ENCODE measurements at regions not wholly inside any gene's neighbourhood (a gene's known extent, or its start where the extent isn't known, plus 50 kb on each side); places are given as distances from the start of the nearest gene placed in this dataset.

DNA sequence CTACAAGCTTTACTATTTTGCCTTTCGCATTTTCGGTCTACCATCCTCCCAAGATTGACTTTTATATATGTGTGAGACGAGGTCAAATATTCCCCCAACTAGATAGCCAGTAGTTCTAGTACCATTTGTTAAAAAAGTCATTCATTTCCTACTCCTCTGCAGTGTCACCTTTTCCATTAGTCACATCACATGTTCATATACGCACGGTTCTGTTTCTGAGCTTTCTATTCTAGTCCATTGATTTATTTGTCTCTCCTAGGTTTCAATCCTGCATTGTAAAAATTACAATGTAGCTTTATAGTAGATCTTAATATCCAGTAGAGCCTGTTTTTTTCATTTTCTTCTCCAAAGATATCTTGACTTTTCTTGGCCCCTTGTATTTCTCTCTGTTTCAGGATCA lies 528.7 kb upstream of the TRPC7 start:
- no peak for TF ChIP-seq POLR2A (IDR thresholded peaks at IDR 0.05; ENCODE audit: extremely low read depth, insufficient read length)
- TF ChIP-seq, protein P1, sequence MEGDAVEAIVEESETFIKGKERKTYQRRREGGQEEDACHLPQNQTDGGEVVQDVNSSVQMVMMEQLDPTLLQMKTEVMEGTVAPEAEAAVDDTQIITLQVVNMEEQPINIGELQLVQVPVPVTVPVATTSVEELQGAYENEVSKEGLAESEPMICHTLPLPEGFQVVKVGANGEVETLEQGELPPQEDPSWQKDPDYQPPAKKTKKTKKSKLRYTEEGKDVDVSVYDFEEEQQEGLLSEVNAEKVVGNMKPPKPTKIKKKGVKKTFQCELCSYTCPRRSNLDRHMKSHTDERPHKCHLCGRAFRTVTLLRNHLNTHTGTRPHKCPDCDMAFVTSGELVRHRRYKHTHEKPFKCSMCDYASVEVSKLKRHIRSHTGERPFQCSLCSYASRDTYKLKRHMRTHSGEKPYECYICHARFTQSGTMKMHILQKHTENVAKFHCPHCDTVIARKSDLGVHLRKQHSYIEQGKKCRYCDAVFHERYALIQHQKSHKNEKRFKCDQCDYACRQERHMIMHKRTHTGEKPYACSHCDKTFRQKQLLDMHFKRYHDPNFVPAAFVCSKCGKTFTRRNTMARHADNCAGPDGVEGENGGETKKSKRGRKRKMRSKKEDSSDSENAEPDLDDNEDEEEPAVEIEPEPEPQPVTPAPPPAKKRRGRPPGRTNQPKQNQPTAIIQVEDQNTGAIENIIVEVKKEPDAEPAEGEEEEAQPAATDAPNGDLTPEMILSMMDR (IDR thresholded peaks at IDR 0.05; ENCODE audit: low read depth, low read length): no peak
- TF ChIP-seq, protein P2, sequence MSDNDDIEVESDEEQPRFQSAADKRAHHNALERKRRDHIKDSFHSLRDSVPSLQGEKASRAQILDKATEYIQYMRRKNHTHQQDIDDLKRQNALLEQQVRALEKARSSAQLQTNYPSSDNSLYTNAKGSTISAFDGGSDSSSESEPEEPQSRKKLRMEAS (IDR thresholded peaks at IDR 0.05; ENCODE audit: low read depth, low read length): no peak
- no peak for TF ChIP-seq MYC (IDR thresholded peaks at IDR 0.05; ENCODE audit: low read depth, low read length)
- DNase-seq (ENCODE audit: low read depth): no peak
- H3K4me3 ChIP-seq (ENCODE audit: low read depth, low read length): no peak overlapping the region

DNA sequence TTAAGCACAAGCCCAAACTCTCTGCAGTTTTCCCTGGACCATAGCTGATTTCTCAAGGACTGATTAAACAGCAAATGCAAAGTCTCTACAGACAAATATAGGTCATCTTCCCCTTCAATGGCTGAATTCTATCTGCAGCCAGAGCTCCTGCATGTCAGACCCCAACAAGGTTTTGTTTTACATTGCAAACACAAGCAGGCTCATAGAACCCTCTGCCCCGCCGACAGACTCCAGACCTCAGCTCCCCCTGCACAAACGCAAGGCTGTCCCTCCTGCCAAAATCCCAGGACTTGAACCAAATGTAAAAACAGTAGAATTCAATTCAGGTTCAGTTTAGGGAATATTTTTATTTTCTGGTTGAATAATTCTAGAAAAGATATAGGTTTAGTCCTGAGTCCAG lies 526.7 kb upstream of the TRPC7 start:
- H3K4me3 ChIP-seq (ENCODE audit: low read depth, low read length): no peak overlapping the region
- TF ChIP-seq POLR2A (IDR thresholded peaks at IDR 0.05; ENCODE audit: extremely low read depth, insufficient read length) (no peak), MYC (IDR thresholded peaks at IDR 0.05; ENCODE audit: low read depth, low read length) (no peak)
- TF ChIP-seq, protein P2 (IDR thresholded peaks at IDR 0.05; ENCODE audit: low read depth, low read length): no peak
- TF ChIP-seq, protein P1 (IDR thresholded peaks at IDR 0.05; ENCODE audit: low read depth, low read length): no peak
- no peak for DNase-seq (ENCODE audit: low read depth)

DNA sequence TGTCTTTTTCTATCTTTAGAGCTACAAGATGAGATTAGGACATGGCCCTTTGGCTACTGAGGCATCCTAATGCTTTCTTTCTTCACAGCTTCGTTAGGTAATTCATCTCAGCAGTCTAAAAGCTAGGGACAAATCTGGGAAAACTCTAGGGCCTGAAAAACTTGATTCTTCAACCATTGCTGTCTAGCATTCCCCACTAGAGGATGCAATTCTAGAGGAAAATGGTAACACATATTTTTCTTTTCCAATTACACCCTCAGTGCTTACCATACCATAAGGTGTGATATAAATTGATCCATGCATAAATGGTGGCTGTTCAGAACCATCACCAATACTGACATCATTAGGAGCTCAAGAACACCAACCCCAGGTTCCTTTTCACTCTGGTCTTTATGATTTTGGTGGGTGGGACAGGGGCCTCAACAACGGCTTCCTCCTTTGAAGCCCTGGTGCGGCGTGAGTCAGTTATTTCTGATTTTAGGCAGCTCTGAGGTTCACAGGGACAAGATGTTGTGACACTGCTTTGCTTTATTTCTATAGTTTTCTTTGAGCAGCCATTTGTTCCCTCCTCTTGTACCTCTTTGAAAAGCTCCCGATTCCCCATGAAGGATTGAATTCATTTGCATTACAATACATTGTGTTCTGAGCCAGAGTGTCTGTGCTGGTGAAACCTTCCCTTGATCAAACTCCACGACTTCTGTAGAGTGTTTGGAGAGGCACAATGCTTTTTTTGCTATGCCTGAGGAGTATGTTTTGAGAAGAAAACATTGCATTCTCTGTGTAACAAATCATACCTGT lies 526.0 kb upstream of the TRPC7 start:
- no peak for DNase-seq (ENCODE audit: low read depth)
- TF ChIP-seq, protein P1 (IDR thresholded peaks at IDR 0.05; ENCODE audit: low read depth, low read length): no peak
- no peak overlapping the region for H3K4me3 ChIP-seq (ENCODE audit: low read depth, low read length)

DNA sequence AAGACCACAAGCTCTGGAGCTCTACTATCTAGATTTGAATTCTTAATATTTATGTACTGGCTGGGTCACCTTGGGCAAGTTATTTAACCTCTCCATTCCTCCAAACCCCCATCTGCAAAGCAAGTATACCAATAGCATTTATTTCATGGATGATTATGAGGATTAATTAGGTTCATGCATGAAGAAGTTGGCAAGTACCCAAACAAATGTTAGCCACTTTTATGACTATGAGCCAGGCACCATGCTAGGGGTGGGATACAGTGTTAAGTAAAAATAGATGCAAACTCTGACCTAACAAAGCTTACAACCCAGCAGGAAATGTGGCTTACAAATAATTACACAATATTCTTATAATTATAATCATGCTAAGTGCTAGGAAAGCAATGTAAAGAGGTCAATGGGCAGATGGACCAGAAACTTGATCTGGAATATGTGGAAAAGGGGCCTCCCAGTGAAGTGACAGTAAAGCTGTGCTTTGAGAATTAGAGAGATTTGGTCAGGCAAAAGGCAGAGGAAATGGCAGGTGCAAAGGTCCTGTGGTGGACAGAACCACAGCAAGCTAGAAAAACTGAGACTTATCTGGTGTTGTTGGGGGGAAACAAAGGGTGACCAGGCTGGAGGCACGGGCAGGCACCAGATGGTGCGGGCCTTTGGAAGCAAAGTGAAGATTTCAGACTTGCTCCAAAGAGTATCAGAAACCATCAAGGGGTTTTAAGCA lies 525.2 kb upstream of the TRPC7 start:
- H3K4me3 ChIP-seq (ENCODE audit: low read depth, low read length): no peak overlapping the region
- TF ChIP-seq, protein P2 (IDR thresholded peaks at IDR 0.05; ENCODE audit: low read depth, low read length): no peak
- TF ChIP-seq MYC (IDR thresholded peaks at IDR 0.05; ENCODE audit: low read depth, low read length) (no peak), POLR2A (IDR thresholded peaks at IDR 0.05; ENCODE audit: extremely low read depth, insufficient read length) (no peak)
- TF ChIP-seq, protein P1 (IDR thresholded peaks at IDR 0.05; ENCODE audit: low read depth, low read length): no peak
- DNase-seq (ENCODE audit: low read depth): no peak

DNA sequence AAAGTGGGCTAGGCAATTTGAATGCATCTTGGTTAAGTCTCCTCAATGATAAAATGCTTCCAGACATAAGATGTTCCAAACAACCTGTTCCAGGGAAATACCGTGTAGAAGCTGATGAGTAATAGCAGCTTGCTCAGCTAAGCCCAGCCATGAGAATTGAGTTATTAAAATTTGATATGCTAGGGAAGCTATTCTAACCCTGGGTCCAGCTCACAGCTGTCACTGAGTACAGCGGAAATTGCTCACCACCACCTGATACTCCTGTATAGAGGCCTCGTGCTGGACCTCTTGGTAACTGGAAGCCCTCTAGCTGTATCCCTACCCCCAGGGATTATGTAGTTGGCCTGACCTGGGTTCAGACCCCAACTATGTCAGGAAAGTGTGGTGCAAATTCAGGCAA lies 521.3 kb upstream of the TRPC7 start:
- TF ChIP-seq, protein P2 (IDR thresholded peaks at IDR 0.05; ENCODE audit: low read depth, low read length): no peak
- TF ChIP-seq POLR2A (IDR thresholded peaks at IDR 0.05; ENCODE audit: extremely low read depth, insufficient read length) (no peak), MYC (IDR thresholded peaks at IDR 0.05; ENCODE audit: low read depth, low read length) (no peak)
- TF ChIP-seq, protein P1 (IDR thresholded peaks at IDR 0.05; ENCODE audit: low read depth, low read length): no peak
- no peak overlapping the region for H3K4me3 ChIP-seq (ENCODE audit: low read depth, low read length)

More for the DNA sequence above, 521.3 kb upstream of the TRPC7 start:
- DNase-seq (ENCODE audit: low read depth): no peak

Measured in NB4 (cell line).